CD8-positive, alpha-beta memory T cell (primary cell): ENCODE measurements at regions not wholly inside any gene's neighbourhood (a gene's known extent, or its start where the extent isn't known, plus 50 kb on each side); places are given as distances from the start of the nearest gene placed in this dataset.
"Not testable (repeated sequence)": the region's sequence is repeated elsewhere in the genome, so short reads cannot be mapped to it uniquely, and the experiment has no call there.

Source experiments
- CTCF ChIA-PET: fragments of 350-600 bp; sonication (Branson Sonifier 250); formaldehyde crosslinking; loops from one replicate; lab custom pipeline; 2021; ENCODE audit warnings: antibody characterized with exemption; lab: Charles Lee
- POLR2A ChIA-PET: fragments of 350-600 bp; sonication (Branson Sonifier 250); formaldehyde crosslinking; loops from one replicate; lab custom pipeline; 2021; ENCODE audit warnings: antibody characterized with exemption; lab: Charles Lee
- DNase-seq, 5 donors: peaks; one replicate each; pipeline versions ENCODE4 v3.0.0 to v3.0.0-alpha.2; 2020 to 2022; ENCODE audit warnings: mixed read lengths in 1 of 5
- H3K27ac ChIP-seq: one replicate; pipeline ENCODE4 v1.7.0; 2013; ENCODE audit warnings: low read depth, mild to moderate bottlenecking, low read length, moderate library complexity
- H3K27me3 ChIP-seq: 2 replicates; pipeline ENCODE4 v1.7.0; 2013; ENCODE audit warnings: low read length, mild to moderate bottlenecking; ENCODE audit not compliant: insufficient read depth, poor library complexity, severe bottlenecking
- H3K36me3 ChIP-seq: 2 replicates; pipeline ENCODE4 v1.7.0; 2013; ENCODE audit warnings: mild to moderate bottlenecking, low read length, moderate library complexity; ENCODE audit not compliant: insufficient read depth
- H3K4me1 ChIP-seq: 2 replicates; pipeline ENCODE4 v1.7.0; 2013; ENCODE audit warnings: mild to moderate bottlenecking, low read length, moderate library complexity; ENCODE audit not compliant: insufficient read depth
- H3K4me3 ChIP-seq: 2 replicates; pipeline ENCODE4 v1.7.0; 2013; ENCODE audit warnings: mild to moderate bottlenecking, low read length
- H3K9me3 ChIP-seq: 2 replicates; pipeline ENCODE4 v1.7.0; 2013; ENCODE audit warnings: mild to moderate bottlenecking, low read length
- H3K27ac Mint-ChIP-seq, 8 donors: one replicate each; pipeline ENCODE4 v1.8.0; 2020 to 2021; ENCODE audit warnings: mixed read lengths in 8 of 8, mild to moderate bottlenecking in 6 of 8, inconsistent platforms in 3 of 8, moderate library complexity in 3 of 8
- H3K27me3 Mint-ChIP-seq, 2 donors: one replicate each; pipeline ENCODE4 v1.8.0; 2020 to 2021; ENCODE audit warnings: mixed read lengths in 2 of 2, mild to moderate bottlenecking in 1 of 2, moderate library complexity in 1 of 2
- H3K36me3 Mint-ChIP-seq, 3 donors: one replicate each; pipeline ENCODE4 v1.8.0; 2020 to 2021; ENCODE audit warnings: mixed read lengths in 3 of 3, inconsistent platforms in 1 of 3, mild to moderate bottlenecking in 1 of 3
- H3K4me1 Mint-ChIP-seq, 3 donors: one replicate each; pipeline ENCODE4 v1.8.0; 2020 to 2021; ENCODE audit warnings: mixed read lengths in 3 of 3, inconsistent platforms in 1 of 3, mild to moderate bottlenecking in 1 of 3
- H3K4me3 Mint-ChIP-seq, 7 donors: one replicate each; pipeline ENCODE4 v1.8.0; 2020 to 2021; ENCODE audit warnings: mixed read lengths in 7 of 7, mild to moderate bottlenecking in 6 of 7, moderate library complexity in 4 of 7, inconsistent platforms in 2 of 7
- H3K9me3 Mint-ChIP-seq, 5 donors: one replicate each; pipeline ENCODE4 v1.8.0; 2020 to 2022; ENCODE audit warnings: mixed read lengths in 5 of 5, mild to moderate bottlenecking in 3 of 5, moderate library complexity in 2 of 5, inconsistent platforms in 1 of 5

DNA sequence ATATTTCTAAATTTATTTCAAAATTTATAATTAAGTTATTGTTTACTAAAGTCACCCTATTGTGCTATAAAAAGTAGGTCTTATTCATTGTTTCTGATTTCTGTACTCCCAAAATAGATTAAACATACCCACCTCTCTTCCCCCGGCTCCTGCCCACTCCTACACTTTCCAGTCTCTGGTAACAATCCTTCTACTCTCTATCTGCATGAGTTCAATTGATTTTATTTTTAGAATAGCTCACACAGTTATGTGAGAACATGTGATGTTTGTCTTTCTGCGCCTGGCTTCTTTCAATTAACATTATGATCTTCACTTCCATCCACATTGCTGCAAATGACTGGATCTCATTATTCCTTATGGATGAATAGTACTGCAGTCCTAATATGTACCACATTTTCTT is 269.3 kb downstream of the ACTRT1 start:
- Histone ChIP-seq H3K36me3 (no peaks in the 10 kb centered on the region), H3K4me1 (no peaks in the 10 kb centered on the region), H3K4me3 (no peak overlapping the region), H3K27me3 (no peaks in the 10 kb centered on the region), H3K27ac (no peak overlapping the region), H3K9me3 (no peaks in the 10 kb centered on the region)
- Mint-ChIP-seq H3K27me3 (no peaks in the 10 kb centered on the region), H3K4me1 (no peaks in the 10 kb centered on the region), H3K4me3 (no peak overlapping the region), H3K27ac (no peak overlapping the region), H3K9me3 (peaks cover 1 to 12% (median 6%) of the 10 kb centered on the region in 5 donors), H3K36me3 (no peaks in the 10 kb centered on the region)
- ChIA-PET CTCF (no interaction called here), POLR2A (no interaction called here)
- DNase-seq = no peak

- H3K9me3 Mint-ChIP-seq = peaks cover 0 to 8% (median 3%) of the 10 kb centered on the region in 5 donors
- POLR2A ChIA-PET = no interaction called here
Measured at GRCh38 chrX:127764674-127765073, 287.5 kb downstream of the ACTRT1 start.

DNA sequence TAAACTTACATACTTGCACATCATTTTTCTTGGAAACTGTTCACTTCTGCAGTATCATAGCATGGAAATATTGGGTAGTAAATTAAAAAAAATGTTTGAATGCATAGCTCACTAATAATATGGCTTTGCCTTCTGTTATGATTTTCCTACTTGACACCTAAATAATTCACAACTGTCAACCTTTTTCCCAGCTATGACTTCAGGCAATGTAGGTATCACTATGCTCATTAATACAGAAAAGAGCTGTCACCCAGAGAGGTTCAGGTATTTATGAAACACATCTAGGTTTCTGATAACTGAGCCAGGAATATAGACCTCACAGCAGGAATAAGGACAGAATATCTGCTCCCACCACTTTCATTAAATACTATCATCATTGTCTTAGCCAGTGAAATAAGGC is 289.5 kb downstream of the ACTRT1 start:
- Histone ChIP-seq H3K4me3 (no peak overlapping the region), H3K36me3 (no peaks in the 10 kb centered on the region), H3K4me1 (no peaks in the 10 kb centered on the region), H3K9me3 (no peaks in the 10 kb centered on the region), H3K27ac (no peak overlapping the region), H3K27me3 (no peaks in the 10 kb centered on the region)
- H3K4me3 Mint-ChIP-seq = no peak overlapping the region
- H3K27ac Mint-ChIP-seq = no peak overlapping the region
- peaks cover 0 to 2% (median 0%) of the 10 kb centered on the region in 5 donors for H3K9me3 Mint-ChIP-seq
- POLR2A ChIA-PET = no interaction called here
- CTCF ChIA-PET = no interaction called here
- H3K36me3 Mint-ChIP-seq = no peaks in the 10 kb centered on the region
- peaks cover 0 to 2% of the 10 kb centered on the region in 2 donors for H3K27me3 Mint-ChIP-seq
- H3K4me1 Mint-ChIP-seq = no peaks in the 10 kb centered on the region
- DNase-seq = no peak

More at GRCh38 chrX:127764674-127765073, 287.5 kb downstream of the ACTRT1 start:
- Histone ChIP-seq H3K27ac (no peak overlapping the region), H3K36me3 (no peaks in the 10 kb centered on the region), H3K4me1 (no peaks in the 10 kb centered on the region), H3K9me3 (no peaks in the 10 kb centered on the region), H3K27me3 (no peaks in the 10 kb centered on the region), H3K4me3 (no peak overlapping the region)
- no peak for DNase-seq
- H3K4me3 Mint-ChIP-seq = no peak overlapping the region
- CTCF ChIA-PET = no interaction called here
- H3K4me1 Mint-ChIP-seq = no peaks in the 10 kb centered on the region
- H3K36me3 Mint-ChIP-seq = no peaks in the 10 kb centered on the region
- no peak overlapping the region for H3K27ac Mint-ChIP-seq
- H3K27me3 Mint-ChIP-seq = peaks cover 0 to 2% of the 10 kb centered on the region in 2 donors

DNA sequence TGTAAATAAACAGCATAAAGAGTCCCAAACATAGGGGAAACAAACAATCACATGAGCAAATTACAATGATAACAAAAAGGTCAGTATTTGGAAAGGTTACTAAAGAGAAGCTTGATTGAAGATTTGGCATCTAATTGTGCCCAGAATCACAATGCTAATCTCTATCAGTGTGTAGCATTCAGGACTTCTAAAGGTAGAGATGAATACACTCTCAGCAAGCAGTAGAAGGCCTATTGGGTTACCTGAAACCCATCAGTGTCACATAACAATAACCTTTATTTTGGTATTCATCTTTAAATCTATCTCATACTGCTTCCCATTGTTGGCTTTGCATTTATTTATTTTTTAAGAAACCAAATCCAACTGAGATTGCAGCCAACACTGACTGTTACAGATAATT is 319.5 kb downstream of the ACTRT1 start:
- Mint-ChIP-seq H3K9me3 (peaks cover 0 to 4% (median 0%) of the 10 kb centered on the region in 5 donors), H3K36me3 (no peaks in the 10 kb centered on the region), H3K4me3 (no peak overlapping the region), H3K27me3 (peaks cover 0 to 1% of the 10 kb centered on the region in 2 donors), H3K27ac (no peak overlapping the region), H3K4me1 (no peaks in the 10 kb centered on the region)
- H3K27ac ChIP-seq = no peak overlapping the region
- H3K4me3 ChIP-seq = no peak overlapping the region
- DNase-seq = no peak
- POLR2A ChIA-PET = no interaction called here
- CTCF ChIA-PET = no interaction called here
- no peaks in the 10 kb centered on the region for H3K27me3 ChIP-seq
- no peaks in the 10 kb centered on the region for H3K36me3 ChIP-seq
- no peaks in the 10 kb centered on the region for H3K4me1 ChIP-seq
- H3K9me3 ChIP-seq = no peaks in the 10 kb centered on the region

GRCh38 chrX:127726227-127726626 is 326.0 kb downstream of the ACTRT1 start:
- no peaks in the 10 kb centered on the region for H3K36me3 ChIP-seq
- Mint-ChIP-seq H3K4me3 (no peak overlapping the region), H3K27ac (no peak overlapping the region), H3K9me3 (peaks cover 0 to 10% (median 0%) of the 10 kb centered on the region in 5 donors), H3K36me3 (no peaks in the 10 kb centered on the region), H3K27me3 (no peaks in the 10 kb centered on the region), H3K4me1 (no peaks in the 10 kb centered on the region)
- POLR2A ChIA-PET = no interaction called here
- DNase-seq = no peak
- CTCF ChIA-PET = no interaction called here
- no peak overlapping the region for H3K4me3 ChIP-seq
- H3K27ac ChIP-seq = no peak overlapping the region
- no peaks in the 10 kb centered on the region for H3K4me1 ChIP-seq
- no peaks in the 10 kb centered on the region for H3K27me3 ChIP-seq
- no peaks in the 10 kb centered on the region for H3K9me3 ChIP-seq

DNA sequence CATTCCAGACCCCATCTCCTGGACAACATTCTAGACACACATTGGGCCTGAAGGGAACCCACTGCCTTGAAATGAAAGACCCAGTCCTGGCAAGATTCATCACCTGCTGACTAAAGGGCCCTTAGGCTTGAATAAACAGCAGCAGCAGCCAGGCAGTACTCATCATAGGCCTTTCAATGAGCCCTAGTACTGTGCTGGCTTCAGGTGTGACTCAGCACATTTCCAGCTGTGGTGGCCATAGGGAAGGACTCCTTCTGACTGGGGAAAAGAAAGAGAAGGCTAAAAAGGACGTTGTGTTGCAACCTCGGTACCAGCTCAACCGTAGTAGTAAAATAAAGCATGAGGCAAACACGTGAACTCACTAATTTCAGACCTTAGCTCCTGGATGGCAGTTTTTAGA is 344.0 kb downstream of the ACTRT1 start:
- H3K4me1 Mint-ChIP-seq = peaks cover 0 to 4% (median 0%) of the 10 kb centered on the region in 3 donors
- Histone ChIP-seq H3K4me3 (no peak overlapping the region), H3K36me3 (no peaks in the 10 kb centered on the region), H3K27me3 (no peaks in the 10 kb centered on the region), H3K27ac (no peak overlapping the region), H3K9me3 (no peaks in the 10 kb centered on the region), H3K4me1 (no peaks in the 10 kb centered on the region)
- ChIA-PET POLR2A (no interaction called here), CTCF (no interaction called here)
- no peak overlapping the region for H3K4me3 Mint-ChIP-seq
- no peaks in the 10 kb centered on the region for H3K36me3 Mint-ChIP-seq
- peaks cover 0 to 1% of the 10 kb centered on the region in 2 donors for H3K27me3 Mint-ChIP-seq
- no peak for DNase-seq
- no peak overlapping the region for H3K27ac Mint-ChIP-seq
- peaks cover 0 to 5% (median 2%) of the 10 kb centered on the region in 5 donors for H3K9me3 Mint-ChIP-seq

- Mint-ChIP-seq H3K27ac (no peak overlapping the region), H3K4me1 (peaks cover 0 to 4% (median 0%) of the 10 kb centered on the region in 3 donors), H3K4me3 (no peak overlapping the region), H3K9me3 (no peaks in the 10 kb centered on the region), H3K27me3 (peaks cover 0 to 1% of the 10 kb centered on the region in 2 donors), H3K36me3 (no peaks in the 10 kb centered on the region)
- Histone ChIP-seq H3K27ac (no peak overlapping the region), H3K27me3 (no peaks in the 10 kb centered on the region), H3K4me3 (no peak overlapping the region), H3K36me3 (no peaks in the 10 kb centered on the region), H3K9me3 (no peaks in the 10 kb centered on the region), H3K4me1 (no peaks in the 10 kb centered on the region)
- CTCF ChIA-PET = no interaction called here
- POLR2A ChIA-PET = no interaction called here
- no peak for DNase-seq
Measured at GRCh38 chrX:127702527-127702926, 349.7 kb downstream of the ACTRT1 start.

DNA sequence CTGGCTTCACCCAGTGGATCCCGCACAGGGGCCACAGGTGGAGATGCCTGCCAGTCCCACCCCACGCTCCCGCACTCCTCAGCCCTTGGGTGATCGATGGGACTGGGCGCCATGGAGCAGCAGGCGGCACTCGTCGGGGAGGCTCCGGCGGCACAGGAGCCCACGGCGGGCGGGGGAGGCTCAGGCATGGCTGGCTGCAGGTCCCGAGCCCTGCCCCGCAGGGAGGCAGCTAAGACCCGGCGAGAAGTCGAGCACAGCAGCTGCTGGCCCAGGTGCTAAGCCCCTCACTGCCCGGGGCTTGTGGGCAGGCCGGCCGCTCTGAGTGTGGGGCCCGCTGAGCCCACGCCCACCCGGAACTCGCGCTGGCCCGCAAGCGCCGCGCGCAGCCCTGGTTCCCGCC is 389.3 kb downstream of the ACTRT1 start:
- H3K36me3 Mint-ChIP-seq, DNase-seq, H3K27me3 ChIP-seq, H3K27me3 Mint-ChIP-seq, H3K4me1 Mint-ChIP-seq, H3K9me3 Mint-ChIP-seq, H3K27ac Mint-ChIP-seq, H3K27ac ChIP-seq, CTCF ChIA-PET, H3K9me3 ChIP-seq, H3K4me1 ChIP-seq, H3K4me3 Mint-ChIP-seq, H3K4me3 ChIP-seq, POLR2A ChIA-PET, H3K36me3 ChIP-seq: not testable (repeated sequence)

- Mint-ChIP-seq H3K27ac (no peak overlapping the region), H3K27me3 (peaks cover 0 to 2% of the 10 kb centered on the region in 2 donors), H3K36me3 (no peaks in the 10 kb centered on the region), H3K9me3 (peaks cover 0 to 2% (median 0%) of the 10 kb centered on the region in 5 donors), H3K4me1 (no peaks in the 10 kb centered on the region), H3K4me3 (no peak overlapping the region)
- no peak overlapping the region for H3K4me3 ChIP-seq
- H3K9me3 ChIP-seq = no peaks in the 10 kb centered on the region
- ChIA-PET POLR2A (no interaction called here), CTCF (no interaction called here)
- no peak overlapping the region for H3K27ac ChIP-seq
- no peak for DNase-seq
- H3K4me1 ChIP-seq = no peaks in the 10 kb centered on the region
- H3K27me3 ChIP-seq = no peaks in the 10 kb centered on the region
- no peaks in the 10 kb centered on the region for H3K36me3 ChIP-seq
Measured at GRCh38 chrX:127649011-127649410, 403.2 kb downstream of the ACTRT1 start.
